Smooth muscle cell (in vitro differentiated cells): ENCODE measurements at regions not wholly inside any gene's neighbourhood (a gene's known extent, or its start where the extent isn't known, plus 50 kb on each side); places are given as distances from the start of the nearest gene placed in this dataset.

Experiments used
- DNase-seq: peaks from one replicate; lab custom pipeline; 2025; ENCODE audit not compliant: unreplicated experiment; lab: John Stamatoyannopoulos, UW
- H2AFZ ChIP-seq: fragments of 200-600 bp; sonication (generic); 2 replicates; pipeline ENCODE4 v1.6.0; 2016; ENCODE audit warnings: antibody characterized with exemption, low read depth, mild to moderate bottlenecking
- H3F3A ChIP-seq: fragments of 200-600 bp; sonication (generic); 2 replicates; pipeline ENCODE4 v1.6.0; 2017; ENCODE audit warnings: antibody characterized with exemption, low read depth
- H3K27ac ChIP-seq: fragments of 200-600 bp; sonication (generic); 2 replicates; pipeline ENCODE4 v1.5.1; 2016; ENCODE audit warnings: low read depth, mild to moderate bottlenecking
- H3K27me3 ChIP-seq: fragments of 200-600 bp; sonication (generic); 2 replicates; pipeline ENCODE4 v1.6.1; 2016; ENCODE audit warnings: low read depth, mild to moderate bottlenecking
- H3K36me3 ChIP-seq: fragments of 200-600 bp; sonication (generic); 2 replicates; pipeline ENCODE4 v1.5.1; 2016; ENCODE audit warnings: low read depth
- H3K4me1 ChIP-seq: fragments of 200-600 bp; sonication (generic); 2 replicates; pipeline ENCODE4 v1.5.1; 2016; ENCODE audit warnings: low read depth
- H3K4me2 ChIP-seq: fragments of 200-600 bp; sonication (generic); 2 replicates; pipeline ENCODE4 v1.6.0; 2016; ENCODE audit warnings: mild to moderate bottlenecking
- H3K4me3 ChIP-seq: fragments of 200-600 bp; sonication (generic); 2 replicates; pipeline ENCODE4 v1.5.1; 2016; ENCODE audit warnings: mild to moderate bottlenecking
- H3K79me2 ChIP-seq: fragments of 200-600 bp; sonication (generic); 2 replicates; pipeline ENCODE4 v1.6.0; 2016; ENCODE audit warnings: low read depth, mild to moderate bottlenecking
- H3K9ac ChIP-seq: fragments of 200-600 bp; sonication (generic); 2 replicates; pipeline ENCODE4 v1.6.0; 2016; ENCODE audit warnings: low read depth
- H3K9me3 ChIP-seq: fragments of 200-600 bp; sonication (generic); replicated peaks from 2 replicates; pipeline ENCODE4 v1.5.1; 2016; ENCODE audit warnings: low read depth
- H4K20me1 ChIP-seq: fragments of 200-600 bp; sonication (generic); 2 replicates; pipeline ENCODE4 v1.6.0; 2016; ENCODE audit warnings: low read depth
- WGBS: methylation state at CpG from one replicate; pipeline ENCODE4 v1.1.7; 2016; ENCODE audit warnings: low lambda C conversion rate; 5-methylcytosine and 5-hydroxymethylcytosine counted together
- TF ChIP-seq, protein P1 (sequence below): fragments of 200-600 bp; sonication (generic); IDR thresholded peaks from 2 replicates; pipeline ENCODE4 v1.5.1; 2017; ENCODE audit warnings: borderline replicate concordance, mild to moderate bottlenecking, antibody characterized with exemption; ENCODE audit not compliant: insufficient read depth, poor library complexity, severe bottlenecking

- TF ChIP-seq, protein P1, sequence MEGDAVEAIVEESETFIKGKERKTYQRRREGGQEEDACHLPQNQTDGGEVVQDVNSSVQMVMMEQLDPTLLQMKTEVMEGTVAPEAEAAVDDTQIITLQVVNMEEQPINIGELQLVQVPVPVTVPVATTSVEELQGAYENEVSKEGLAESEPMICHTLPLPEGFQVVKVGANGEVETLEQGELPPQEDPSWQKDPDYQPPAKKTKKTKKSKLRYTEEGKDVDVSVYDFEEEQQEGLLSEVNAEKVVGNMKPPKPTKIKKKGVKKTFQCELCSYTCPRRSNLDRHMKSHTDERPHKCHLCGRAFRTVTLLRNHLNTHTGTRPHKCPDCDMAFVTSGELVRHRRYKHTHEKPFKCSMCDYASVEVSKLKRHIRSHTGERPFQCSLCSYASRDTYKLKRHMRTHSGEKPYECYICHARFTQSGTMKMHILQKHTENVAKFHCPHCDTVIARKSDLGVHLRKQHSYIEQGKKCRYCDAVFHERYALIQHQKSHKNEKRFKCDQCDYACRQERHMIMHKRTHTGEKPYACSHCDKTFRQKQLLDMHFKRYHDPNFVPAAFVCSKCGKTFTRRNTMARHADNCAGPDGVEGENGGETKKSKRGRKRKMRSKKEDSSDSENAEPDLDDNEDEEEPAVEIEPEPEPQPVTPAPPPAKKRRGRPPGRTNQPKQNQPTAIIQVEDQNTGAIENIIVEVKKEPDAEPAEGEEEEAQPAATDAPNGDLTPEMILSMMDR: no peak
- Histone ChIP-seq H3K79me2 (no peaks in the 10 kb centered on the region), H3K27ac (no peak overlapping the region), H3K9ac (no peak overlapping the region), H3K27me3 (no peaks in the 10 kb centered on the region), H2AFZ (no peak overlapping the region), H3K4me3 (no peak overlapping the region), H3K36me3 (no peaks in the 10 kb centered on the region), H3K4me2 (no peak overlapping the region), H3F3A (no peaks in the 10 kb centered on the region), H4K20me1 (no peaks in the 10 kb centered on the region), H3K4me1 (no peaks in the 10 kb centered on the region), H3K9me3 (peaks cover 4% of the 10 kb centered on the region)
- no peak for DNase-seq
- 6% methylated on average over 2 of the region's 2 CpGs for WGBS
These were observed 344.6 kb upstream of the SPOCK3 start for GRCh38 chr4:167578906-167579305.

GRCh38 chr4:167581449-167581965 is 347.2 kb upstream of the SPOCK3 start:
- H3K36me3 ChIP-seq: no peaks in the 10 kb centered on the region
- no peaks in the 10 kb centered on the region for H3F3A ChIP-seq
- H3K4me3 ChIP-seq: no peak overlapping the region
- H3K9me3 ChIP-seq: peaks cover 4% of the 10 kb centered on the region
- H3K27me3 ChIP-seq: no peaks in the 10 kb centered on the region
- 90% methylated on average over 19 of the region's 19 CpGs for WGBS
- no peak for DNase-seq
- no peak overlapping the region for H3K27ac ChIP-seq
- H3K4me1 ChIP-seq: no peaks in the 10 kb centered on the region
- TF ChIP-seq, protein P1: no peak
- H3K4me2 ChIP-seq: no peak overlapping the region
- no peaks in the 10 kb centered on the region for H3K79me2 ChIP-seq
- H4K20me1 ChIP-seq: no peaks in the 10 kb centered on the region
- no peak overlapping the region for H3K9ac ChIP-seq
- H2AFZ ChIP-seq: no peak overlapping the region

DNA sequence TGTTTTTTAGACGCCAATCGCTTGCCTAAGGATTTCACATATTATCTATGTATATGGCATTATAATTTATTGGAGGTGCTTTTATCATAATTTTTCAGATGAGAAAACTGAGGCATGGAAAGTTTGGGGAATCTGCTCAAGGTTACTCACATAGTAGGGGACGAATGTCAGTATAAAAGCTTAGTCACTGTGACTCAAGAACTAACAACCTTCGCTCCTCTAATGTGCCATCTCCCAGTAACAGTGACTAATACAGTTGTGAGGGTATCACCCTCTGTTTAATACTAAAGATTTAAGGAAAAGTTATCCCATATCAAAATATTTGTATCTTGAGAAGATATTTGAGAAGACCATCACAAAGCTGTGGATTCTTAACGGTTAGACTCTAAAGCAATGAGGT is 353.1 kb upstream of the SPOCK3 start:
- no peak overlapping the region for H3K4me2 ChIP-seq
- H3K79me2 ChIP-seq: no peaks in the 10 kb centered on the region
- TF ChIP-seq, protein P1: no peak
- no peak for DNase-seq
- no peaks in the 10 kb centered on the region for H3F3A ChIP-seq
- H3K9ac ChIP-seq: no peak overlapping the region
- H3K27ac ChIP-seq: no peak overlapping the region
- no peaks in the 10 kb centered on the region for H3K27me3 ChIP-seq
- H3K4me3 ChIP-seq: no peak overlapping the region
- 89% methylated on average over 5 of the region's 5 CpGs for WGBS
- no peaks in the 10 kb centered on the region for H3K4me1 ChIP-seq
- H3K9me3 ChIP-seq: no peaks in the 10 kb centered on the region
- no peaks in the 10 kb centered on the region for H3K36me3 ChIP-seq
- H4K20me1 ChIP-seq: no peaks in the 10 kb centered on the region
- no peak overlapping the region for H2AFZ ChIP-seq

DNA sequence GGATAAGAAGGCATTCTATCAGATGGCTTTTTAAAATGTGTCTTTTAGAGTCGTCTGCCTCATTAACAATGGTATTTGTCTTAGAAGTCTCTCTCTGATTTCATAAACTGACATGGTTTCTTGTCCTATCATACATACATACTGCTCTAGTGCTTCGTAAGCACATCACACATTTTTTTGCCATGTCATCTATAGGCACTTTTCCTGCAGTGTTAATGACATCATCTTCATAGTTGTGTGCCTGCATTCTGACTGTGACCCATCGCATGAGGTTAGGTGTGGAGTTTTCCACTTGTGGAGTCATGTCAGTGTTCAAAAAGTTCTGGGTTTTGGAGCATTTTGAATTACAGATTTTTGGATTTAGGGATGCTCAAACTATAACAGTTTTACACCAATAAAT is 361.6 kb upstream of the SPOCK3 start:
- H3K9ac ChIP-seq: no peak overlapping the region
- no peak overlapping the region for H3K27ac ChIP-seq
- H3K27me3 ChIP-seq: no peaks in the 10 kb centered on the region
- no peak overlapping the region for H3K4me3 ChIP-seq
- no peaks in the 10 kb centered on the region for H4K20me1 ChIP-seq
- H3F3A ChIP-seq: no peaks in the 10 kb centered on the region
- 80% methylated on average over 3 of the region's 3 CpGs for WGBS
- no peaks in the 10 kb centered on the region for H3K79me2 ChIP-seq
- H3K4me2 ChIP-seq: no peak overlapping the region
- no peak for DNase-seq
- no peak overlapping the region for H2AFZ ChIP-seq
- H3K9me3 ChIP-seq: no peaks in the 10 kb centered on the region
- H3K36me3 ChIP-seq: no peaks in the 10 kb centered on the region
- no peaks in the 10 kb centered on the region for H3K4me1 ChIP-seq
- TF ChIP-seq, protein P1: no peak
